Activated gamma-delta T cell treated with Interleukin-2 at 50 U/mL for 16 hours (primary cell): ENCODE measurements at regions not wholly inside any gene's neighbourhood (a gene's known extent, or its start where the extent isn't known, plus 50 kb on each side); places are given as distances from the start of the nearest gene placed in this dataset.
A peak's percentile ranks its signal among the peaks of the same experiment; 100 is the strongest.
"Not testable (repeated sequence)": the region's sequence is repeated elsewhere in the genome, so short reads cannot be mapped to it uniquely, and the experiment has no call there.

Experiments used
- DNase-seq: peaks from one replicate; pipeline ENCODE4 v3.0.0-alpha.2; 2020

DNA sequence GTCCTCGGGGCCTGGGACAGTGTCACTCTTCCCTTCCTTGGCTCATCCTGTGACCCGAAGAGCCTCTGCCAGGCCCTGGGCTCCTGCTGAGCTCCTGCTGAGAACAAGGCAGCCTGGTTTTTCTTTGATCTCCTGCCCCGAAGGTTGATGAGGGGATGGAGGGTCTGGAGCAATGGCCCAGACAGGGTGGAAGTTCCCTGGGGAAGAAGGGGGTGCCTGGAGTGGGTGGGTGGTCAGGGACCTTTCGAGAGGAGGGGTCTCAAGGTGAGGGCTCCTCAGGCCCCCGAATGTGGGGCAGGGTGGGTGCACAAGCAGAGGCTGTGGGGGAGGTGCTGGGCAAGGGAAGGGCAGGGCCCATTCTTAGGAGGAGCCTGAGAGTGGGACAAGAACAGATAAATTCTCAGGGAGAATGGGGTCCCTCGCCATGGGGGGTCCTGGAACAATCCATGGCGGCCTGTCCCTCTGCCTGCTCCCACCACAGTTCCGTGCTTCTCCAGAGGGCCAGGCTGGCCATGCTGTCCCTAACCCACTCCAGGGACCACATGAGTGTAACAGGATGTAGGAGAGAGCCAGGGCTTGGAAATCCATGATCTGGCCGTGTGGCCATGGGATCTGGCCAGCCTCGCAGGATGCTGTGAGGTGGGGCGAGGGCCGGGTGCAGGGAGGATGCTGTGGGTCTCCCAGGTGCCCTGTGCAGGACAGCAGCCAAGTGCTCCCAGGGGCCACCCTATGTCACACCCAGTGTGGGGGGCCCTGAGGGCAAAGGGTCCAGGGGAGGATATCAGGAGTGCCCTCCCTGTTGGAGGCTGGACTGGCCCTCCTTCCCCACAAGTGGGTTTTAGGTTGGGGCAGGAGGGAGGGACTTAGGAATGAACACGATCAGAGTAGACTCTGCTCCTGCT, 128.5 kb upstream of the LPCAT1 start:
- DNase-seq: no peak

GRCh38 chr5:1651250-1651649, 127.5 kb upstream of the LPCAT1 start:
- DNase-seq: no peak

- no peak for DNase-seq
These were observed 125.8 kb upstream of the LPCAT1 start for GRCh38 chr5:1649554-1649953.

DNA sequence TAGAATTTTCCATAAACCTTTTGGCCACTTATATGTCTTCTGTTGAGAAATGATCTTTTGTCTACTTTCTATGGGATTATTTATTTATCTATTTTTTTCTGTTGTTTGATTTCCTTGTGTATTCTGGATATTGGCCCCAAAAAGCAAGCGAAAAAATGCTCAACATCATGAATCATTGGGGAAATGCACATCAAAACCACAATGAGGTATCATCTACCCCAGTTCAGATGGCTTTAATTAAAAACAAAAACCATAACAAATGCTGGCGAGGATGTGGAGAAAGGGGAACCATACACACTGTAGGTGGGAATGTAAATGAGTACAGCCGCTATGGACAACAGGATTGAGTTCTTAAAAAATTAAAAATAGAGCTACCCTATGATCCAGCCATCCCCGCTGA, 125.0 kb upstream of the LPCAT1 start:
- DNase-seq: no peak

DNA sequence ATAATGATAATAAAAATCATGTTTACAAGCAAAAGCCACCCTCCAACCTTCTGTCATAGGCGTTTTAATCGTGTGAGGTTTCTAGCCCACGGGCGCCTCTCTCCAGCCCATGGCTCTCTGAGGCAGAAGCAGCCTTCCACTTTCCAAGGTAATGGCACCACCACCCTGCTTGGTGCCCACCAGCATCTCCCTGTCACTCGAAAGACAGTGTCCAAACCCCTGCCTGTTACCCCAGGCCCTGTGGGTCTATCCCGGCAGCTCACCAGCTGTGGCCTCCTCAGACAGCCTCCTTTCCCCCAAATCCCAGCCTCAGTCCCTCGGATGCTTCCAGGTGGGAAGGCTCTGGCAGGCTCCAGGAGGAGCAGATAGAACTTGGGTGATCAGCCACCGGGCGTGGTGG, 123.8 kb upstream of the LPCAT1 start:
- DNase-seq: no peak

GRCh38 chr5:1644810-1645571, 121.2 kb upstream of the LPCAT1 start:
- DNase-seq: peak; percentile 78

DNA sequence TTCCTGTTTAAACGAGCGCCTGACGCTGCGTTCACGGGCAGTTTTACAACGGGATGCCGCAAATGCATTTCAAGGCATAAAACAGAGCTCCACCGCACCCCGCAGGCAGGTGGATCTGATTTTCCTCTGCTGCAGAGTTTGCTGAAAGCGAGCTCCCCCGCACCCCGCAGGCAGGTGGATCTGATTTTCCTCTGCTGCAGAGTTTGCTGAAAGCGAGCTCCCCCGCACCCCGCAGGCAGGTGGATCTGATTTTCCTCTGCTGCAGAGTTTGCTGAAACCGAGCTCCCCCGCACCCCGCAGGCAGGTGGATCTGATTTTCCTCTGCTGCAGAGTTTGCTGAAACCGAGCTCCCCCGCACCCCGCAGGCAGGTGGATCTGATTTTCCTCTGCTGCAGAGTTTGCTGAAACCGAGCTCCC, 120.6 kb upstream of the LPCAT1 start:
- not testable (repeated sequence) for DNase-seq

DNA sequence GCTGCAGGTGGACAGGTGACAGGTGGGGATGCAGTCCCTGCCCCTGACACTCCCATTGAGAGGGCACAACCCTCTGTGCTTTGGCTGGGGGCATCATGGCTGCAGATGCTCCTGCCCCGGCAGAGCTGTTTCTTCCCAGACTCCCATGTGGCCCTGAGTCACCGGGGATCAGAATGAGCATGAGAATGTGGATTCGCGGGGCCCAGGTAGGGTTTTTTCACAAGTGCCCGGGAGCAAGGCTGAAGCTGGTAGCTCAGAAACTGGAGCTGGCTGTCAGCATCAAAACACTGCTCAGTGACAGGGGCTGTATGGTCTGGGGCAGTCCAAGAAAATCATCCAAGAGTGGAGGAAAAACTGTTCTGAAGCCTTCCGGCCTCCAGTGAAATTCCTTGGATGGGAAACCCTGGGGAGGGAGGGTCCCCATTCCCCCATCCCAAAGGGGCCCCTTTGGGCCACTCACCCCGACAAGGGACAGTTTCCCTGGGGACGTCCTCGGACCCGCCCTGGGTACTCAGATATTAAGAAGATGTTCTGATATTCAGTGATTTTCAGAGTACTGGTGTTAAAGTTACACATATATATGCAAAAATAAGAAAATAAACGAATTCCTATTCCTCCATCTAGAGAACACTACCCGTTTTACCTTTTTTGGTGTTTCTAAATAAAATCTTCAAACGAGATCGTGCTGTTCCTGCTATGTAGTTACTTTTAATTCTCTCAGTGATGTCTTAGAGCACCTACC, 120.1 kb upstream of the LPCAT1 start:
- no peak for DNase-seq

DNA sequence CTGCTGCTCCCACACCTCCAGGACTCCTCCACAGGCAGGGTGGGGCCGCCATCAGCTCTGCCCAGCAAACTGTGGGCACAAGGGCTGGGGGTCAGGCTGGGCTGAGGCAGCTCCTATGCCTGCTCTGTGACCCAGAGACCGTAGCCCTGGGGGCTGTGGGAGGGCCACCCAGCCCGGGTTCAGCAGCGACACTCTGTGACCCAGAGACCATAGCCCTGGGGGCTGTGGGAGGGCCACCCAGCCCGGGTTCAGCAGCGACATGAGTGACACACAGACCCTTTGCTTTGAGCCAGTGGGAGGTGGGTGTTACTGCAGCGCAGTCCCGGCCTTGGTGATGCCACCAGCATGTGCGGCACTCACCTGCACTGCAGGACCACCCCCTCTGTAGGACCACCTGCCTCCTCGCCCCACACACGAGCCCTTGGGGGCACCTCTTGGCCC, 118.9 kb upstream of the LPCAT1 start:
- no peak for DNase-seq

- DNase-seq: no peak
These were observed 118.5 kb upstream of the LPCAT1 start for GRCh38 chr5:1642221-1642620.

DNA sequence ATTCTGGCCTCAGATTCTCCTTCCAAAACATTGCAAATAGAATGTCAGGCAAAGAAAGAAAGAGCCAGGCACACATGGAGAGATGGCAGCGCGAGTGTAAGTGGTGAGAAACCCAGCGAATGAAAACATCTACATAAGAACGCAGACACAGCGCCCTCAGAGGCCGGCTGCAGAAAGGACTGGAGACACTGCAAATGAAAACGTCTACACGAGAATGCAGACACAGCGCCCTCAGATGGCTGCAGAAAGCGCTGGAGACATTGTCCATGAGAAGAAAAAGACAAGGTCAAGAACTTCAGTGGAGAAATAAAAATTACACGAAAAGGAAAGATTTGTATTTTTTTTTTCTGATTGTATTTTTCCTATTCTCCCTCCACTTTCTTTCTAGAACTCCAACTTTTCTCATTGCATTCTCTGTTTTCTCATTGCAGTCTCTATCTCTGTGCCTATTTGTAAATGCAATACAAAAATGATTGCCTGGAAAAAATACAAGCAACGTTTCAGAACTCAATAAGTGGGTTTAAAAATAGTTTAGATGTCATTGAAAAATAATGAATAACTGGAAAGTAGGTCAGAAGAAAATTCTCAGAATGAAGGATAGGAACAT, 117.9 kb upstream of the LPCAT1 start:
- DNase-seq: peak; percentile 64

- no peak for DNase-seq
These were observed 117.3 kb upstream of the LPCAT1 start for GRCh38 chr5:1641041-1641440.

- no peak for DNase-seq
These were observed 116.7 kb upstream of the LPCAT1 start for GRCh38 chr5:1640421-1640881.

- DNase-seq: no peak
These were observed 116.0 kb upstream of the LPCAT1 start for GRCh38 chr5:1639757-1640156.

DNA sequence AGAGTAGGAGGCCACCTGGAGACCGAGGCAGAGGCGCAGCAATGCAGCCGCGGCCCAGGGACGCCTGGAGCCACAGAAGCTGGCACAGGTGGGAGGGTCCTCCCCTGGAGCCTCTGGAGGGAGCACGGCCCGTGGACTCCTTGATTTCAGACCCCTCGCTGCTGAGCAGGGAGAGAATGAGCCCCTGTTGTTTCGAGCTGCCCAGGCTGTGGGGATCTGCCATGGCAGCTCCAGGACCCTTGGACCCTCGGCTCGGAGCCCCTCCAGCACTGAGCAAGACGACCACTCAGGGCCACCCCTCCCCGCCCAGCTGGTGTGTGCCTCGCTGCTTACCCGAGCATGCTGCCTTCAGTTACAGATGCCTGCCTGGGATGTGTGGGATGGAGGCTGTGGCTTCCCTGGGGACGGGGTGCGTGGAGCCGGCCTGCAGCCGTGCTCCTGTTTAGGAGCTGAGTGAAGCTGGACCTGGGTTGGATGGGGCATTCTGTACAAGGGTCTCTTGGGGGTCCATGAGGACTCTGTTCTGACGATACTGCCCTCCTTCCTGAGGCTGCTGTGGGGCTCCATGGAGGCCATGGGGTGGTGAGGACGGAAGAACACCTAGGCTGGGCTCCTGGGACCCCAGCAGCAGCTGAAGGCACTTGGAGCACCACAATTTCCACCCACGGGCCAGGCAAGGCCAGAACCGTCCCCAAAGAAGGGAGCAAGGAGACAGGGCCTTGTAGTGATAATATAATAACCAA, 115.1 kb upstream of the LPCAT1 start:
- no peak for DNase-seq

- no peak for DNase-seq
These were observed 114.1 kb upstream of the LPCAT1 start for GRCh38 chr5:1637639-1638481.

GRCh38 chr5:1636981-1637638, 113.3 kb upstream of the LPCAT1 start:
- no peak for DNase-seq

GRCh38 chr5:1636208-1636770, 112.5 kb upstream of the LPCAT1 start:
- DNase-seq: not testable (repeated sequence)

DNA sequence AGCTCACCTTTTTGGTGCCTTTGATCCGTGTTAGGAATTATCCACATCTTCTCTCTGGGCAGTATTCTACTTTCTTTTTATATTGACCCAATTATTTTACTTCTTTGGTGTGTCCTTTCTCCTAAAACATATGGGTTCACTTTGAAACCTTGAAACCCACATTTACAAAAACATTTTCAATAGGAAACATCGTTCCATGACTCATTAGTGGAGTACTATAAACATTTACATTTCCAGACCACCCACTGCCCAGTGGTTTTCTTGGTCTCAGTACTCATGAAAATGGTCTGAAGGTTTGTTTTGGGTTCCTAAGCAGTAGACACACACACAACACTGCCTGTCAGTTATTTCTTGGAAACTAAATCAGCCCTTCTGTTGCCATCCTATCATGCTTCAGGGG, 111.7 kb upstream of the LPCAT1 start:
- not testable (repeated sequence) for DNase-seq

- no peak for DNase-seq
These were observed 110.5 kb upstream of the LPCAT1 start for GRCh38 chr5:1634337-1634661.
